LoVo (cell line): ENCODE measurements at regions not wholly inside any gene's neighbourhood (a gene's known extent, or its start where the extent isn't known, plus 50 kb on each side); places are given as distances from the start of the nearest gene placed in this dataset.

ENCODE experiments used
- DNase-seq: peaks from one replicate; pipeline ENCODE4 v3.0.0-alpha.2; 2016; ENCODE audit warnings: low spot score

GRCh38 chr1:239735111-239735510 lies 348.7 kb downstream of the CHRM3 start:
- no peak for DNase-seq

- no peak for DNase-seq
Observed at GRCh38 chr1:239736479-239736878, 350.1 kb downstream of the CHRM3 start.

GRCh38 chr1:239739375-239739774 lies 352.3 kb upstream of the FMN2 start:
- no peak for DNase-seq

GRCh38 chr1:239739919-239740318 lies 351.8 kb upstream of the FMN2 start:
- no peak for DNase-seq

- DNase-seq, result no peak
Observed at GRCh38 chr1:239742416-239743109, 349.1 kb upstream of the FMN2 start.

- DNase-seq, result no peak
Observed at GRCh38 chr1:239744851-239745250, 346.8 kb upstream of the FMN2 start.

GRCh38 chr1:239755107-239755912 lies 336.4 kb upstream of the FMN2 start:
- DNase-seq, result no peak

- no peak for DNase-seq
Observed at GRCh38 chr1:239757716-239758115, 334.0 kb upstream of the FMN2 start.

- DNase-seq, result no peak
Observed at GRCh38 chr1:239758756-239759155, 332.9 kb upstream of the FMN2 start.

- DNase-seq, result no peak
Observed at GRCh38 chr1:239761509-239761908, 330.2 kb upstream of the FMN2 start.

- no peak for DNase-seq
Observed at GRCh38 chr1:239763850-239764249, 327.8 kb upstream of the FMN2 start.

GRCh38 chr1:239764546-239764945 lies 327.1 kb upstream of the FMN2 start:
- no peak for DNase-seq

GRCh38 chr1:239765163-239765562 lies 326.5 kb upstream of the FMN2 start:
- no peak for DNase-seq

- DNase-seq, result no peak
Observed at GRCh38 chr1:239771550-239771949, 320.1 kb upstream of the FMN2 start.

GRCh38 chr1:239772446-239772845 lies 319.2 kb upstream of the FMN2 start:
- DNase-seq, result no peak

- DNase-seq, result no peak
Observed at GRCh38 chr1:239775466-239775865, 316.2 kb upstream of the FMN2 start.

GRCh38 chr1:239778208-239778813 lies 313.4 kb upstream of the FMN2 start:
- DNase-seq, result no peak

- DNase-seq, result no peak
Observed at GRCh38 chr1:239779962-239780361, 311.7 kb upstream of the FMN2 start.

GRCh38 chr1:239784896-239785295 lies 306.8 kb upstream of the FMN2 start:
- no peak for DNase-seq

- no peak for DNase-seq
Observed at GRCh38 chr1:239785576-239785975, 306.1 kb upstream of the FMN2 start.

GRCh38 chr1:239786464-239786863 lies 305.2 kb upstream of the FMN2 start:
- DNase-seq, result no peak

- DNase-seq, result no peak
Observed at GRCh38 chr1:239792157-239792556, 299.5 kb upstream of the FMN2 start.

- DNase-seq, result no peak
Observed at GRCh38 chr1:239795304-239795703, 296.4 kb upstream of the FMN2 start.
